ENCODE measurements at regions not wholly inside any gene's neighbourhood (a gene's known extent, or its start where the extent isn't known, plus 50 kb on each side); places are given as distances from the start of the nearest gene placed in this dataset.

GRCh38 chr3:160622263-160623045 lies 54.5 kb upstream of the ARL14 start:
- TF ChIP-seq, protein P1, sequence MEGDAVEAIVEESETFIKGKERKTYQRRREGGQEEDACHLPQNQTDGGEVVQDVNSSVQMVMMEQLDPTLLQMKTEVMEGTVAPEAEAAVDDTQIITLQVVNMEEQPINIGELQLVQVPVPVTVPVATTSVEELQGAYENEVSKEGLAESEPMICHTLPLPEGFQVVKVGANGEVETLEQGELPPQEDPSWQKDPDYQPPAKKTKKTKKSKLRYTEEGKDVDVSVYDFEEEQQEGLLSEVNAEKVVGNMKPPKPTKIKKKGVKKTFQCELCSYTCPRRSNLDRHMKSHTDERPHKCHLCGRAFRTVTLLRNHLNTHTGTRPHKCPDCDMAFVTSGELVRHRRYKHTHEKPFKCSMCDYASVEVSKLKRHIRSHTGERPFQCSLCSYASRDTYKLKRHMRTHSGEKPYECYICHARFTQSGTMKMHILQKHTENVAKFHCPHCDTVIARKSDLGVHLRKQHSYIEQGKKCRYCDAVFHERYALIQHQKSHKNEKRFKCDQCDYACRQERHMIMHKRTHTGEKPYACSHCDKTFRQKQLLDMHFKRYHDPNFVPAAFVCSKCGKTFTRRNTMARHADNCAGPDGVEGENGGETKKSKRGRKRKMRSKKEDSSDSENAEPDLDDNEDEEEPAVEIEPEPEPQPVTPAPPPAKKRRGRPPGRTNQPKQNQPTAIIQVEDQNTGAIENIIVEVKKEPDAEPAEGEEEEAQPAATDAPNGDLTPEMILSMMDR (IDR thresholded peaks at IDR 0.05): no peak
- TF ChIP-seq POLR2A (IDR thresholded peaks at IDR 0.05): peak; percentile 34

Data from right lobe of liver (tissue), 4 donors.